Calu3 (cell line): ENCODE measurements at regions not wholly inside any gene's neighbourhood (a gene's known extent, or its start where the extent isn't known, plus 50 kb on each side); places are given as distances from the start of the nearest gene placed in this dataset.

Experiments
- BruUV-seq: library from RNA; stranded (reverse); fragments of 400-500 nt; replicated peaks from 2 replicates; lab custom pipeline; 2021; lab: Mats Ljungman, UMichigan
- CTCF ChIA-PET: fragments of 300-600 bp; sonication (Branson Sonifier 250); formaldehyde crosslinking; loops from one replicate; lab custom pipeline; 2022; ENCODE audit warnings: antibody characterized with exemption; lab: Charles Lee
- DNase-seq: peaks from one replicate; pipeline ENCODE4 v3.0.0; 2022
- H3K27ac Mint-ChIP-seq: one replicate; pipeline ENCODE4 v1.8.0; 2022; ENCODE audit warnings: mixed read lengths; ENCODE audit not compliant: unreplicated experiment
- H3K27me3 Mint-ChIP-seq: one replicate; pipeline ENCODE4 v1.8.0; 2022; ENCODE audit warnings: mixed read lengths; ENCODE audit not compliant: unreplicated experiment
- H3K36me3 Mint-ChIP-seq: one replicate; pipeline ENCODE4 v1.8.0; 2022; ENCODE audit warnings: mild to moderate bottlenecking, moderate library complexity, mixed read lengths; ENCODE audit not compliant: insufficient read depth, unreplicated experiment
- H3K4me1 Mint-ChIP-seq: one replicate; pipeline ENCODE4 v1.8.0; 2022; ENCODE audit warnings: mild to moderate bottlenecking, low read depth, mixed read lengths; ENCODE audit not compliant: unreplicated experiment
- H3K4me3 Mint-ChIP-seq: one replicate; pipeline ENCODE4 v1.8.0; 2022; ENCODE audit warnings: mild to moderate bottlenecking, low read depth, moderate library complexity, mixed read lengths; ENCODE audit not compliant: unreplicated experiment
- H3K9me3 Mint-ChIP-seq: one replicate; pipeline ENCODE4 v1.8.0; 2022; ENCODE audit warnings: low read depth, mixed read lengths; ENCODE audit not compliant: unreplicated experiment
- CTCF ChIP-seq: fragments of 200-600 bp; IDR thresholded peaks from one replicate; pipeline ENCODE4 v1.8.0; 2022; ENCODE audit warnings: antibody characterized with exemption; ENCODE audit not compliant: unreplicated experiment
- intact Hi-C: fragments of 100-400 bp; cut with micrococcal nuclease; formaldehyde crosslinking; loops from one replicate; pipeline ENCODE4 v1.10.0; 2022; ENCODE audit not compliant: unreplicated experiment

DNA sequence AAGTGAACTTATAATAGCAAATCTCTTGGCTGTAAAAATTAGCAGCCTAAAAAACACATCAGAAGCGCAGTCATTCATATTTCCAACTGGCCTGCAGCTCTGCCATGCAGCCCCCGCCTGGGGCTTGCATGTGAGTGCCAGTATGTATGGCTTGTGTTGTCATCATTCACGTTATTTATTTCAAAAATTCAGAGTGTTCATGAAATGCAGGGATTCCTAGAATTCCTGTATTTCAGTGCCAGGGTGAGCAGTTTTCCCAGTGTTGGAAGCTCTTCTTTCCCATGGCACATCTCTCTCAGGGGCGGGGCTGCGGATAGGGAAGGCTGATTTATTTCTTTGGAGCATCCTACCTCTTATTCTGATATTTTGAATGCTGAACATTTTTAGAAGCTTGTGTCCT lies 234.6 kb downstream of the FGF9 start:
- CTCF ChIA-PET: no interaction called here
- no peak for DNase-seq

DNA sequence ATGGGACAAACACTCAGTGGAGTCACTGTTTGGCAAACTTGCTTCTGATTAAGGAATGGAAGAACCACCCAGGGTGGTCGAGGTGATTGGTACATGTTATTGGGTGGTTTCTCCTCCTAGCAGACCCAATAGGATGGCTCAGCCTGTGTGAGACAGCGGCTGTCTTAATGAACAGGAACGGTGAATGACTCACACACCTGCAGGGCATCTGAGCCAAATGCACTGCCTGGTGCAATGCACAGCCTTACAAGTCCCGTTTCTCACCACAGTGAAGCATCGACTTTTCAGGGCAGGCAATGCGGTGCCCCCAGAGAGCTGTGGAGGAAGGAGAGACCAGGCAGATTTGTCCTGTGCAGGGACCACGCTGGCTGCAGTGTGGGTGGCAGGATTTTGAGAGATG lies 238.5 kb downstream of the FGF9 start:
- CTCF ChIA-PET: no interaction called here
- BruUV-seq: no TSS peak
- no peak overlapping the region for H3K27ac Mint-ChIP-seq
- TF ChIP-seq CTCF: no peak
- H3K36me3 Mint-ChIP-seq: no peaks in the 10 kb centered on the region
- peaks cover 19% of the 10 kb centered on the region for H3K27me3 Mint-ChIP-seq
- H3K4me1 Mint-ChIP-seq: no peaks in the 10 kb centered on the region
- no peaks in the 10 kb centered on the region for H3K9me3 Mint-ChIP-seq
- intact Hi-C loops: no loop called here
- no peak overlapping the region for H3K4me3 Mint-ChIP-seq
- no peak for DNase-seq

More for the DNA sequence above, 234.6 kb downstream of the FGF9 start:
- H3K27ac Mint-ChIP-seq: no peak overlapping the region
- no TSS peak for BruUV-seq
- H3K4me1 Mint-ChIP-seq: no peaks in the 10 kb centered on the region
- H3K27me3 Mint-ChIP-seq: peaks cover 19% of the 10 kb centered on the region
- no peak overlapping the region for H3K4me3 Mint-ChIP-seq
- intact Hi-C loops: no loop called here
- no peaks in the 10 kb centered on the region for H3K9me3 Mint-ChIP-seq
- H3K36me3 Mint-ChIP-seq: no peaks in the 10 kb centered on the region
- TF ChIP-seq CTCF: no peak

DNA sequence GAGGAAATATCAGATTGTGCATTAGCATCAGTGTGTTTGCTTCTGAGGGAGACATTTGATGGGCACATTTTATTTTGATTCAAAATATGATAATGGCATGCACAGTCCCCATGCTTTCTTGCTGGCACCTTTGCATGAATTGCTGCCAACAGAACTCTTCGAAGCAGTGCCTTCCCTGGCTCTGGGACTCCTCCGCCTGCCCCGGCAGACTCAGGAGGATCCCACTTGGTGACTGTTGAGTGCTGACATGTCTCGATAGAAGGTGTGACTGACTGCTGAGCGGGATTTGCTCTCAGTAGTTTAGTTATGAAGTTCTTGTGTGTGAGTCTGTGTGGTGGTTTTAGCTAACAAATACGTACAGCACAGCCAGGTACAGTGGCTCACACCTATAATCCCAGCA lies 239.7 kb downstream of the FGF9 start:
- Mint-ChIP-seq H3K9me3 (no peaks in the 10 kb centered on the region), H3K27ac (no peak overlapping the region), H3K4me3 (no peak overlapping the region), H3K27me3 (peaks cover 19% of the 10 kb centered on the region), H3K4me1 (no peaks in the 10 kb centered on the region), H3K36me3 (no peaks in the 10 kb centered on the region)
- no TSS peak for BruUV-seq
- CTCF ChIA-PET: no interaction called here
- intact Hi-C loops: no loop called here
- no peak for DNase-seq
- TF ChIP-seq CTCF: no peak

DNA sequence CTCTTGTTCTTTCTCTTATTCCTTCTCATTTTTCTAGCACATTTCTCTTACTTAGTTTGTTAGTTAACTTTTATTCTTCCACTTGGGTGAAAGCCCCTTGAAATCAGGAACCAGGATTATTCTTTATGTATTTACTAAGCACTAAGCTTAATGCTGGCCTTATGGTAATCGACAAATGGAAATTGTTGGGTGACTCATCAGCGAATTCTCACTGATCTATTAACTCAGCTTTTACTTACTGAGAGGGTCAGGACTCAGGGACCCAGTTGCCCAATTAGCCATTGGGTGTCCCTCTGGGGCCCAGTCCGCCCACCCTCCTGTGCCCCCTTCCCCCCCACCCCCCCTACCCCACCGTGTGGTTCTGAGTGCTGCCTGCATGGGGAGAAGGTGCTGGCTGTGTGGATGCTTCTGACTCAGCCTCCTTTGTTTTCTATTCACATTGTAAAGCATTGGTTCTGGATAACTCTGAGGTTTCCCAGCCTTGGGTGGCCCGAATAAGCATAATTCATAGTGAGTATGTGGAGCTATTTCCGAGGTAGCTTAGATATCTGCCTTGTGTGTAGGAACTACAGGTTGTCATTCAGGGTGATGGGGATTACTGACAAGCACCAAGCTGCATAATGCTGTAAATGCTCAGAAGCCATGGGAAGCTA lies 240.9 kb downstream of the FGF9 start:
- no TSS peak for BruUV-seq
- Mint-ChIP-seq H3K27ac (no peak overlapping the region), H3K9me3 (no peaks in the 10 kb centered on the region), H3K4me3 (no peak overlapping the region), H3K27me3 (peaks cover 19% of the 10 kb centered on the region), H3K36me3 (no peaks in the 10 kb centered on the region), H3K4me1 (no peaks in the 10 kb centered on the region)
- no peak for DNase-seq
- no peak for TF ChIP-seq CTCF
- intact Hi-C loops: no loop called here
- CTCF ChIA-PET: no interaction called here
